Activated CD4-positive, alpha-beta T cell treated with anti-CD3 and anti-CD28 coated beads, Interleukin-2, Interleukin-6, amounts not matched to agents 100 ng/mL and 50 ng/mL, durations not matched to agents 16 hours and 8 hours (primary cell): ENCODE measurements at regions not wholly inside any gene's neighbourhood (a gene's known extent, or its start where the extent isn't known, plus 50 kb on each side); places are given as distances from the start of the nearest gene placed in this dataset.

Experiments used
- DNase-seq: peaks from one replicate; pipeline ENCODE4 v3.0.0-alpha.2; 2020

DNA sequence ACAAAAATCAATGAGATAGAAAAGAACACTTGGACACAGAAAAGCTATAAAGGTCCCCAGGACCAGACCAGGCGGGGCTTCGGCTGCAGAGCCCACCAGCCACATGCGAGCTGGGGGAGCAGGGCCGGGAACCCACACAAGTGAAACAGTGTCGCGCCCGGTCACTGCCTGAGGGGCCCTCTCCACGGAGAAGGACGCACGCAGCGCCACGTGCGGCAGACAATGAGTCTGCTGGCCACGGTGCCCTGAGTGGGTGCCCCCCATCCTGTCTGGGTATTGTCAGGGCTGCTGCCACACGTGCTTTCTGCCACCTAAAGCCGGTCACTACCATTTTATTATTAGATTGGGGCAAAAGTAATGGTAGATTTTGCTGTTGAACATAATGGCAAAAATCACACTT lies 207.9 kb upstream of the HDAC4 start:
- DNase-seq, result no peak

DNA sequence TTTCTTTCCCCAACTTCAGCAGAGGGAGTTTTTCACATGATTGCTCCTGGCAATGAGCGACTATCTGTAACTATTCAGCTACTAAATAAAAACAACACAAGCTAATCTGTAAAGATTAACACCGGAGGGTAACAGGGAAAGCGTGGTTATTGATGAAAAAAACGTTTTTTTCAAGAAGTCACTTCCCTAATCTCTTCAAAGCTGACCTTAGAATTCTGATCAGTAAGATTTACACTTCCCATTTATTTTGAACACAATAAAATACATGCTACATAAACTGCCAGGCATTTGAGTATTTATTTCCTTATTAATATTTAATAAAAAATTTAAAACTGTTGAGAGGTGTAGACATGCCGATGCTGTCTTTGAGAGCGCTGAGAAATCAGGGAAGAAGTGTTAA lies 207.4 kb upstream of the HDAC4 start:
- no peak for DNase-seq

DNA sequence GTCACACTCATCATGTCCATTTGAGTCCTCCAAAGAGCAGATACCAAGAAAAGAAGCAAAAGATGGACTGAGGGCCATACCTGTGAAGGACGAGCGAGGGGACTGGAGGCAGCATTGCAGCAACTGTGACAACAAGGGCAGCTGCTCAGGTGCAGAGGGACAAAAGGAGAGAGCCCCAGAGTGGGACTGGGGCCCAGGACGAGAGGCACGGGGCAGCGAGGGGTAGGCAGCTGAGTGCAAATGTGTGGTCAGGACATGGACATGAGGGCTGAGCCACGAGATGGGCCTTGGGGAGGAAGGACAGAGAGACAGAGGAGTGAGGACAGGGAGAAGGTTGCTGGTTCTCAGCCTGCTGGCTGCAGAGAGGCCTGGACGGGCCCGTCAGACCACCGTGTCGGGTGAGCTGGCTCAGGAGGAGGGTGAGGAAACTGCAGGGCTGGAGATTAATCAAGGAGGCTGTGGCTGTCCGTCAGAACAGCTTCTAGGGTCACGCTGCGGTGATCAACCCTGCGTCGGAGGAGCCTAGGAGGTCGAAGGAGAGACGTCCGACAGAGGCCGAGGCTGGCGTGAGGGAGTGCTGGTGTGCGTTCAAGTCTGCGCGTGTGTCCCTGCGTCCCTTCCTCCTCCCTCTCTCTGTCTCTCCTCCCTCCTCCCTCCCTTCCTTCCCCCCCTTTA lies 206.8 kb upstream of the HDAC4 start:
- DNase-seq, result no peak

DNA sequence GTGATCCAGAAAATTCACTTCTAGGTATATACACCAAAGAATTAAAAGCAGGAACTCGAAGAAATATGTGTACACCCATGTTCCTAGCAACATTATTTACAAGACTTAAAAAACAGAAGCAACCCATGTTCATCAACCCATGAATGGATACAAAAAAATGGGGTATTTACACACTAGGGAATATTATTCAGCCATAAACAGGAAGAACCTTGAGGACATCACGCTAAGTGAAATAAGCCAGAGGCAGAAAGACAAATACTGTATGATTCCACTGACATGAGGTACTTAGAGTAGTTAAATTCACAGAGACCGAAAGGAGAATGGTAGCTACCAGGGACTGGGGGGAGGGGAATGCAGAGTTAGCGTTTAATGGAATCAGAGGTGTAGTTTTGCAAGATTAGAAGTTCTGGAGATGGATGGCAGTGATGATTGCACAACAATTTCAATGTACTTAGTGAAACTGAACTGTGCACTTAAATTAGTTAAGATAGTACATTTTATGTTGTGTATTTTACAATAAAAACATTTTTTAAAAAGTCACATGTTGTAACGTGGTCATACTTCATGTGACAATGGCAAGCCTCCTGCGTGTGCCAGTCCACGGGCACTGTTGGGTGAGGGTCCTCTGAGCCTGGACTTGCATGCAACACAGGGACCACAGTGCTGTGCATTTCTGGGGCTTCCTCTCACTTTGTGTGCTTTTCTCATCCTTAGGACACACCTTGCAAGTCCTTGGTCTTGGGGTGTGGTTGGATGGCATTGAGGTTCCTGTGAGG lies 206.1 kb upstream of the HDAC4 start:
- DNase-seq, result no peak

DNA sequence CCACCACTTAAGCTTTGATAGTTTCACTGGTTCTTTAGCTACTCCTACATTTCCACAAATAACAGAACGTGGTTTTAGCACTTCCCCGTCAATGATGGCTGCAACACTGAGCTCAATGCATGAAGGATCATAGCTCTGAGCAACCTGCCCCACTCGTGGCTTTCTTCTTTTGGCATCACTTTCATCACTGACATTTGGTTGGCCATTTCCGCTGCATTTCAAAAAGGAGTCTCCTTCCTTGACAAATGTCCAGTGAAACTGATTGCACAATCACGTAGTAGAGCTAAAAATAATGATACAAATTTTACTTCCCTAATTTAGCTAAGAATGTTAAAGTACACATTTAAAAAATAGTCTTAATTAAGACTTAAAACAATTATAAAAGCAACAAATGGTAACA lies 205.2 kb upstream of the HDAC4 start:
- no peak for DNase-seq

DNA sequence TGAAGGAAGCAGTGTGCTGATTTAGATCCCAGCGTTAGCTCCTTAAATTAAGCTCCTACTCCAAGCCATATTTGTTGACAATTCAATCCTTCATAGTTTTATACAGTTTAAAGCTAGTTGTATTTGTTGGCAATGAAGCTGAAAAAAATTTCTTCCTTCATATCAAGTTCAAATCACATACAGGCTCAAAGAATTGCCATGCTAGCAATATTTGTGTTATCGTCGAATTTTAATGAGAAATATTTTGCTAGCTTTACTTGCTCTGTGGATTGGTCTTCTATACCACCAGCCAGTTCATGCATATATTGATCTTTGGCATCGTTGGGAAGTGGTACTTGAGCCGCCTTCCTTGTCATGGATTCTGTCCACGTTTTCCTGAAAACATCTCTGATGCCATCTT lies 204.6 kb upstream of the HDAC4 start:
- DNase-seq, result no peak

DNA sequence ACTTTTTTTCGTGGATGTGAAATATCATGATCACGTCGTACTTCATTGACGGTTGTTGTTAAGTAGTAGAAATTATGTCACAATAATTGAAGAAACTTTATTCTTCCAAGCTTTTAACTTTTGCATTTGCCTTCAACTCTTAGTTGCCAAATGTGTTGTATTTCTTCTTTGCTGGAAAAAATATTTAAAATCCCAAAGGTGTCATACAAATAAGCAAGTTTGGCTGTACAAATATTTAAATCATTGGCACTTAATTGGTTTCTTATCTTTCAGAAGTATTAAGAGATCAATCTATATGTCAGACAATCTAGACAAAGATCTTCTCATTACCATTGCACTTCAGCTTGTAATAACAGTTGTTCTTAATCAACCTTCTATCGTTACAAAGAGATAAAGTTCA lies 204.0 kb upstream of the HDAC4 start:
- no peak for DNase-seq

DNA sequence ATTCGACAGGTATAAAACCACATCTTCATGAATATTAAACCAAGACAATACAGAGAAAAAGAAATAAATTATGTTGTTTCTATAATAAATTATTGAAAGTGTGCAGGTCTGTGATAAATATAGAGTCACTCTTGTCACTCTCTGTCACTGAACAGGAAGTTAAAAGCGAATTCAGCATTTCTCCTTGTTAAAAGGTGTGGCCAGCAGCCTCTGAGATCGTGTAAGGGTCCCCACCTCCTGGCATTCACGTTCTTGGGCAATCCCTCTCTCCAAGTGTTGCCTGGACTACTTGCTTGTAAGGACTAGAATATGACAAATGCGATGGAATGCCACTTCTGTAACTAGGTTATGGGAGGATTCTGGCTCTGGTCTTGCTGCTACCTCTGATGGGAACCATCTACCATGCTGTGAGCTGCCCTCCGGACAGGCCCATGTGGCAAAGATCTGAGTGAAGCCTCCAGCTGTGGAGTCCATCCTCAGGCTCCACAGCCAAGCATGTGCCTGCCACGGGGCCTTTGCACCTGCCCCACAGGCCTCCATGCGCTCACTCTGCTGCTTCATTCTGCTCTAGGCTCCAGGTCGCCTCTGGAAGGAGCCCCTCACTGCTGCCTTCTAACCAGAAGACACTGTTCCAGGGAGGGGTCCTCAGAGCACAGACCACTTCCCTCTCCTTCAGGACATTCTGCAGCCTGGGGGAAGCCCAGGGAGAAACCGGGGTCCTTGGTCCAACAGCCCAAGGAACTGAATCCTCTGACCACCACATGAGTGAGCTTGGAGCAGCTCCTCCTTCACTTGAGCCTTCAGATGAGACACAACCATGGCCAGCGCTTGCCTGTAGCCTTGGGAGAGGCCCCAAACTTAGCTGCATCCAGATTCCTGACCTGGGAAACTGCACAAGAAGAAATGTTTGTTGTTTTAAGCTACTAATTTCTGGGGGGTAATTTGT lies 202.9 kb upstream of the HDAC4 start:
- no peak for DNase-seq

DNA sequence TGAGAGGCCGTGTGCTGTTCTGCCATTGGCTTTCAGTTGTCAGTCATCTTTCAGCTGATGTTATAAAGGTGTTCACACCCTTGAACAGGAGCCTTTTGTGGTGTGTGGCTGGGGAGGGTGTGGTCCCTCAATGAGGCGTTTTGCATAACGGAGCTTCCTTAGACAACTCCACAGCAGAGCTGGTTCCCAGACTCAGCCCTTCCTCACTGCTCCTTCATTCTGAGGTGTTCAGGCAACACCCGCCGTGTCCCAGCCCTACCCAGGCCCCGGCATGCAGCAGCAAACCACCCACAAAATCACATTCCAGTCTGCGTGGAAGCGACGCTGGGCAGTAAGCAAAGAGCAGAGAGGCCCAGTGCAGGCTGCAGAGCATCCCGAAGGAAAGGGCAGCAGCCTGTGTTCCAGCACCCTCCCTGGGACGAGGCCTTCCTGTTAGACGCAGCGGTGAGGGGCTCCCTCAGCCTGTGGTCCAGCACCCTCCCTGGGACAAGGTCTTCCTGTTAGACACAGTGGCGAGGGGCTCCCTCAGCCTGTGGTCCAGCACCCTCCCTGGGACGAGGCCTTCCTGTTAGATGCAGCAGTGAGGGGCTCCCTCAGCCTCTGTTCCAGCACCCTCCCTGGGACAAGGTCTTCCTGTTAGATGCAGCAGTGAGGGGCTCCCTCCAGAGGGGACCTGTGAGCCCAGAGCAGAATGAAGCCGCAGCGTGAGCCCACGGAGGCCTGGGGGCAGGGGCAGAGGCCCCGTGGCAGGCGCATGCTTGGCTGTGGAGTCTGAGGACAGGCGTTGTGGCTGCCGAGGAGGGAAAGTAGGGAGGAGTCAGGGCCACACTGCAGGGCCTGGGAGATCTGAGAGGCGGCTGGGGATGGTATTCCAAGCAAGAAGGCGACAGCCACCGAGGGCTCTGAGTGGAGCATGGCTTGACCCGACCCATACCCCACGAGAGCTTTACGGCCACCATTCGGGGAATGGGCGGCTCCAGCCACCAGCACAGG lies 201.8 kb upstream of the HDAC4 start:
- DNase-seq, result no peak

DNA sequence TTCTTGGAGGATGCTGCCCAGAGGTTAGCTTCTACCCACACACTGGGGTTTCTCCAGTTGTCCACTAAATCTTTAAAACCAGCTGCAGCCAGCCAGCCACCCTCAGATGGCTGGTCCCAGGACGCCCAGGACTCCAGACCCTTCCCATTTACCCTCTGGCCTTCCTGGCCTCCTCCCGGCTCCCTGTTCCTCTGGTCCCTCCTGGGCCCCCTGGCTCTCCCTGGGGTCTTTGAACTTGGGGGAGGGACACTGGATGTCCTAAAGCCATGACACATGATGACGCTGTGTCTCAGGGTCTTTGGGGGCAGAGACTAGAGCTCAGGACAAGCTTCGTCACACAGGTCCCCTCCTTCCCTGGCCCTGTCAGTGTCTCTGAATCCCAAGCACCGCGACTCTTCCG lies 201.1 kb upstream of the HDAC4 start:
- no peak for DNase-seq

DNA sequence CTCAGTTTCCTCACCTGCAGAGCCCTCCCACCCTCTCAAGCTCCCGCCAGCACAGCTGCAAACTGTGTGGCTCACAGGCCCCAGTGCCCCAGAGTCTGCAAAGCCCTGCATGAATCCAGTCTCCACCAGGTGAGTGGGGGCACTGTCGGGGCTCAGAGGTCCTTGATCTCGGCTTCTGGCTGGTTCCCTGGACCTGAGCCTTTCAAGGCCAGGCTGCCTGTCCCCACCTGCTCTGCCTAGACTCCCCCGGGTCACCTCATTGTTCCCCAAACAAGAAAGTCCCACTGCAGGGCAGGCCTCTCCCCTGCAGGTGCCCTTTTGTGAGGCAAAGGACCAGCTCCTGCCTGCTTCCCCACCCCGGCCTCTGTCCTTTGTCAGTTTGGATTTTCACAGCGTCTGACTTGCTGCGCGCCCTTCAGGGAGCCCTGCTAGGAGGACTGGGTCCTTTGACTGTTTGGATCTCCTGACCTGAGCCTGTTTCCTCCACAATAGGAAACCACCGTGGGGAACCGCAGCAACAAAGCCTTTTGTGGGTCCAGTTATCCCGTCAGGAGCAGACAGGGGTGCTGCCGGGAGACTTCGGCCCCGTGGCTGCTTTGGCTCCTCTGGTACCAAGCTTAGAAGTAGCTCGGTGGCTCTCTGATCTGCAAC lies 200.5 kb upstream of the HDAC4 start:
- DNase-seq, result no peak

DNA sequence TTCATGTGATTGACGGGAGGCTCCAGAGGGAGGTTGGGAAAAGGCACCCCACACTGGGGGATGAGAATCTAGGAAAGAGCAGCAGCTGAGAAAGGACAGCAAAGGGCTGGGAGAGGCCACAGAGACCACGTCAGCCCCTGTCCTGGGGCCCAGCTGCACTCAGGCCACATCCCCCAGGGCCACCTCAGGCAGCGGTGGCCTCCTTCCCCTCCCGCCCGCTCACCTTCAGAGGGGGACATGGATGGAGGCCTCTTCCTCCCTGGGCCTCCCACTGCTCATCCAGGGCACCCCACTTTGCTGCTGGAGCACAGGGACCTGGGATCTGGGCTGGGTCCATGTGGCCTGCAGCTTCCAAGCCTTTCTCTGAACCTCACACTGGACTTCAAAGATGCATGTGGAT lies 199.8 kb upstream of the HDAC4 start:
- no peak for DNase-seq

DNA sequence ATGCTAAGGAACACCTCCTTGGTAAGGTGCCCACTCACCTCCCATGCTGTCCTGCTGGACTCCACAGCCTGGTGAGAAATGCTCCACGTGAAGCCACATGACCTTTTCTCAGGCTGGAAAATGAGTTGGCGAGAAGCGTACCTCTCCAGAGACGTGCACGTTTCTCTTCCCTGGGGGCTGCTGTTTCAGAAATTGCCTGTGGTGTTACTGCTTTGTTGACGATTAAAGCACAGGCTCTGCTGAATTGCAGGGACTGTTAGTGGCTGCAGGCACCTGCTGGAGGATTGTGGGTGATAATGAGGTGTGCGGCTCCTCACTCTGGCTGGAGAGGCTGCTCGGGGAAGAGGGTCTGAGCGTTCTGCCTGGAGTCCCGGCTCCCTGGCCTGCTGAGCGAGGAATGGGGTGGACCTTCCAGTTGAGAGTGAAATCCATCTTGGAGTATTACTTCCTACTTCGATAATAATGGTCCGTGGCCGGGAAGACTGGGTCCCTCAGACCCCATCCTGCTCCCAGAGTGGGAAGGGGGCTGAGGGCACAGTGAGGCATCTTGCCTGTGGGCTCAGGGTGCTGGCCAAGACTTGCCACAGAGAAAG lies 199.3 kb upstream of the HDAC4 start:
- DNase-seq, result no peak

DNA sequence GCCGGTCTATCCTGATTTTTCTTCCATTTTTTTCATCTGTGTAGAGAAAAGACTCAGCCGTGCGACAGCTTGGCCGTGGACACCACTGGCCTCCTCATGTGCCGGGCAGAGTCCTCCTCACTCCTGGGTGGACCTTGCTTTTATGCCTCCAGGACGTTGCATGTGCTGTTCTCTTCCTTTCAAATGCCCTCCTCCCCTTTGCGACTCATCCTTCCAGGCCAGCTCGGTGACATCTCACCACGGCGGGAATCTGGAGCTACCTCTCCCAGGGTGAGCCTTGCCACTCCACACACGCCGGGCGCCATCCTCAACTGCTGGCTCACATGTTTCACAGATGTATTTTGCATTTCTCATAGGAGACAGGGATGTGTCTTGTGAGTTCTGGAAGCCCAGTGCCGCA lies 198.5 kb upstream of the HDAC4 start:
- DNase-seq, result no peak

DNA sequence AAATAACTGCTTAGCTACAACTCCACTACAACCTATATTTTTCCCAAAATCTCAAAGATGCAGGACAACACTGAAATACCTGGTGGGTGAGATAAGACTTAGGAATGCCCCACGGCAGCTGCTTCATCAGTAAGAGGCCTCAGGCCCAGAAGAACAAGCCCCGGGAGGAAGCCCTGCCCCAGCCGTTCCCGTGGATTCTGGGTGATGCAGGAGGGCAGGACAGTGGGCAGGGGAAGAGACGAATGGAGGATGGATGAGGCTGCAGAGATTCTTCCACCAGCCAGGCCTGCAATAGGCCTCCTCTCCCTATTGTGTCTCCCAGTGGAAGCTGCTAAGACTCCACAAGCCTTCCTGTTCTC lies 197.9 kb upstream of the HDAC4 start:
- no peak for DNase-seq

DNA sequence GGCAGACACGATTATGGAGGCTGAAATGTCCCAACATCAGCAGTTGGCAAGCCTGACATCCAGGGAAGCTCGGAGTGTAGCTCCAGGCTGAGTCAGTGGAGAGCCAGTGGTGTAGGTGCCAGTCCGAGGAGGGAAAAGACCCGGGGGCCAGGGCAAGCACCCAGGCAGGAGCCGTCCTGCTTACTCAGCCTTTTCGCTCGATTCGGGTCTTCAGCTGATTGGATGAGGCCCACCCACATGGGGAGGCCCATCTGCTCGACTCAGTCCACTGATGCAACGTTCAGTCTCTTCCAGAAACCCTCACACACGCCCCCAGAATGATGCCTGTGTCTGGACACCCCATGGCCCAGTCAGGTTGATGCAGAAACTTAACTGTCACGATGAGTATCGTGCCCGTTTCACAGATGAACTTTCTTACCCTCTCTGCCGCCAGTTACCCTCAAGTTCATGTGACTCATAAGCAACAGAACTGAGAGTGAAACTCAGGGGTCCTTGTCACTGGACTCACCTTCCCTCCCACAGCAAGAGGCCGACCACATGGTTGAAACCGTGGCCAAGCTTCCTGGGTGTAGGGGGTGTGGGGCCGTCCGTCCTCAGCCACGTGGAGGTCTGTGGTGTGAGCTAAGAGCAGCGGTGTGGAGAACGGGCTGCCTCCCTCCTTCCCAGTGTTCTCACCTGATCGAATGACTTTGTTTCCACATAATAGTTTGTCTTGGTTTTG lies 197.4 kb upstream of the HDAC4 start:
- no peak for DNase-seq

DNA sequence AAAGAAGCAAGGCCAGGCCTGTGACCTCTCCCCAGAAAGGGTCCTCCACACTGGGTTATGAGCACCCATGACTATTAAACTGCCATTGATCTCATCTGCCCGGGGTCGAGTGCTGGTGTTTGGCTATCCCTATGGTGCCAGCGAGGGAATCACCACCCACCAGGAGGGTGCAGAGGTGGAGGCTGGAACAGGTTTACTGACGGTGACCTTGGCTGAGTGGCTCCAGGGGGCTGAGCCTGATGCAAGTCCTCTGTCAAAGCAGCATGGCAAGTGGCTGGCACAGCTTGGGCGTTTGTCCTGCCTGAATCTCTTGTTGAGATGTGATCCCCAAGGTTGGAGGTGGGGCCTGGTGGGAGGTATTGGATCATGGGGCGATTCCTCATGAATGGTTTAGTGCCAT lies 196.4 kb upstream of the HDAC4 start:
- no peak for DNase-seq

DNA sequence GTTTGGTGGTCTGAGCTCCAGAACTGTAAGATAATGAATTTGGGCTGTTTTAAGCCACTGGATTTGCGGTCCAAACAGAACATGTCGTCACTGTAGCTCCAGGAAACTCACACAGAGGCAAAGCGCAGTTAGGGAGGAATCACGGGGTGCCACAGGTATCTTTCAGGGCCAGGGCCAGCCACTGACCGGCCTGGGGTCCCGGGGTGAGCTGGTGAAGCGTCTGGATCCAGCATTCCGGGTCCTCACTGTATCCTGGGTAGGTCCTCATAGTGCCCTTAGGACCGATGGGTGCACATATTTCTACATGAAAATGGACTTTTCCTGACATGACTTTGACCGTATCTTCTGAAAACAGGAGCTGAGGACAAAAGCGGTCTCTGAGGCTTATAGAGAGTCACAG lies 196.0 kb upstream of the HDAC4 start:
- DNase-seq, result no peak

DNA sequence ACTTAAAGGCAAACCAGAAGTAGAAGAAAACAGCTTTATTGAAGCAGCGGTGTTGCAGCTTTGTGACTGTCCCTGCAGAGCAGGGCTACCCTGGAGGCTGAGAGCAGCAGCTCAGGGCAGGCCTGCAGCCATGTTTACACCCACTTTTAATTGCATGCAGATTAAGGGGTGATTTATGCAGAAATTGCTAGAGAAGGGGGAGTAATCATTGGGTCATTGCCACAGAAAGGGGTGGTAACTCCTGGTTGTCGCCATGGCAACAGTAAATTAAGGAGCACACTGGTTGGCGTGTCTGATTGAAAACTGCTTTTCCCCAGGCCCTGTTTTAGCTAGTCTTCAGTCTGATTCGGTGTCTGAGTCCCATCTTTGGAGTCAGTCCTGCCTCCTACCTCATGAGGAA lies 195.4 kb upstream of the HDAC4 start:
- DNase-seq, result no peak

DNA sequence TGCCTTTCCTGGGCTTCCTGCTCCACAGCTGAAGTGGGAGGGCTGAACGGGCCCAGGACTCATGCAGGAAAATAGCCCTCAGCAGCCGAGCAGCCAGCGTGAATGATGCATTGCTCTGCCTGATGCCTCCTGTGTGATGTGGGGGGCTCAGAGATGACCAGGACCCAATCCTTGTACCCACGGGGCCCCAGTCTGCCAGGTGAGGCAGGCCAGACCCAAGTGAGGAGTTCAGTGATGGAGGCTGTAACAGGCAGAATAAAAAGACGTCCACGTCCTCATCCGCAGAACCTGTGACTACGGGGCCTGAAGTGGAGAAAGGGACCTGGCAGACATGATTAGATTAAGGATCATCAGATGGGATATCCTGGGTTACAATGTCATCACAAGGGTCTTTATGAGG lies 194.9 kb upstream of the HDAC4 start:
- DNase-seq, result no peak
